Hepatocyte (in vitro differentiated cells): ENCODE measurements at regions not wholly inside any gene's neighbourhood (a gene's known extent, or its start where the extent isn't known, plus 50 kb on each side); places are given as distances from the start of the nearest gene placed in this dataset.

Experiments
- DNase-seq: peaks from one replicate; pipeline ENCODE4 v3.0.0-alpha.2; 2016; ENCODE audit warnings: low spot score
- H2AFZ ChIP-seq: fragments of 200-600 bp; sonication (generic); 2 replicates; pipeline ENCODE4 v1.6.0; 2016; ENCODE audit warnings: antibody characterized with exemption, mild to moderate bottlenecking
- H3K27ac ChIP-seq: fragments of 200-600 bp; sonication (generic); 2 replicates; pipeline ENCODE4 v1.5.1; 2016; ENCODE audit warnings: mild to moderate bottlenecking
- H3K27me3 ChIP-seq: fragments of 200-600 bp; sonication (generic); 2 replicates; pipeline ENCODE4 v1.6.1; 2016
- H3K36me3 ChIP-seq: fragments of 200-600 bp; sonication (generic); replicated peaks from 2 replicates; pipeline ENCODE4 v1.5.1; 2016; ENCODE audit warnings: low read depth; ENCODE audit not compliant: insufficient read depth
- H3K4me1 ChIP-seq: fragments of 200-600 bp; sonication (generic); 2 replicates; pipeline ENCODE4 v1.5.1; 2016; ENCODE audit warnings: mild to moderate bottlenecking, moderate library complexity; ENCODE audit not compliant: insufficient read depth
- H3K4me2 ChIP-seq: fragments of 200-600 bp; sonication (generic); 2 replicates; pipeline ENCODE4 v1.6.0; 2016
- H3K4me3 ChIP-seq: fragments of 200-600 bp; sonication (generic); 2 replicates; pipeline ENCODE4 v1.5.1; 2016; ENCODE audit warnings: mild to moderate bottlenecking
- H3K79me2 ChIP-seq: fragments of 200-600 bp; sonication (generic); 2 replicates; pipeline ENCODE4 v1.6.0; 2017; ENCODE audit warnings: mild to moderate bottlenecking
- H3K9me2 ChIP-seq: fragments of 200-600 bp; sonication (generic); replicated peaks from 2 replicates; pipeline ENCODE4 v1.6.0; 2017; ENCODE audit warnings: mild to moderate bottlenecking; ENCODE audit not compliant: insufficient read depth
- H3K9me3 ChIP-seq: fragments of 200-600 bp; sonication (generic); 2 replicates; pipeline ENCODE4 v1.5.1; 2016; ENCODE audit warnings: low read depth, mild to moderate bottlenecking
- H4K20me1 ChIP-seq: fragments of 200-600 bp; sonication (generic); 2 replicates; pipeline ENCODE4 v1.6.0; 2016; ENCODE audit warnings: mild to moderate bottlenecking; ENCODE audit not compliant: insufficient read depth, poor library complexity, severe bottlenecking
- CTCF ChIP-seq: fragments of 200-600 bp; sonication (generic); IDR thresholded peaks from 2 replicates; pipeline ENCODE4 v1.5.1; 2016; ENCODE audit warnings: antibody characterized with exemption, mild to moderate bottlenecking; ENCODE audit not compliant: poor library complexity
- EZH2 ChIP-seq: fragments of 200-600 bp; sonication (generic); IDR thresholded peaks from 2 replicates; pipeline ENCODE4 v1.6.1; 2016; ENCODE audit warnings: antibody characterized with exemption, mild to moderate bottlenecking, borderline replicate concordance
- EZH2phosphoT487 ChIP-seq: fragments of 200-600 bp; sonication (generic); IDR thresholded peaks from one replicate; pipeline ENCODE4 v1.6.1; 2018; ENCODE audit warnings: antibody characterized with exemption, mild to moderate bottlenecking, low read depth, moderate library complexity; ENCODE audit not compliant: unreplicated experiment, severe bottlenecking
- WGBS: methylation state at CpG from one replicate; pipeline ENCODE4 v1.1.6; 2016; ENCODE audit warnings: low lambda C conversion rate; ENCODE audit errors: missing lambda C conversion rate; 5-methylcytosine and 5-hydroxymethylcytosine counted together

- Histone ChIP-seq H3K9me2 (no peaks in the 10 kb centered on the region), H3K4me3 (no peak overlapping the region), H2AFZ (no peak overlapping the region), H3K27me3 (no peaks in the 10 kb centered on the region), H3K79me2 (no peaks in the 10 kb centered on the region), H3K4me1 (no peaks in the 10 kb centered on the region), H3K9me3 (no peaks in the 10 kb centered on the region), H4K20me1 (no peaks in the 10 kb centered on the region), H3K36me3 (no peaks in the 10 kb centered on the region), H3K4me2 (no peak overlapping the region), H3K27ac (no peak overlapping the region)
- TF ChIP-seq EZH2, result no peak
- no peak for TF ChIP-seq EZH2phosphoT487
- TF ChIP-seq CTCF, result no peak
- DNase-seq, result no peak
These were observed 610.0 kb downstream of the PLPP3 start for GRCh38 chr1:55969322-55969721.

GRCh38 chr1:55968661-55969060 lies 610.7 kb downstream of the PLPP3 start:
- Histone ChIP-seq H2AFZ (no peak overlapping the region), H3K27me3 (no peaks in the 10 kb centered on the region), H3K9me3 (no peaks in the 10 kb centered on the region), H3K27ac (no peak overlapping the region), H3K79me2 (no peaks in the 10 kb centered on the region), H3K9me2 (no peaks in the 10 kb centered on the region), H4K20me1 (no peaks in the 10 kb centered on the region), H3K4me1 (no peaks in the 10 kb centered on the region), H3K4me3 (no peak overlapping the region), H3K4me2 (no peak overlapping the region), H3K36me3 (no peaks in the 10 kb centered on the region)
- WGBS, result 88% methylated on average over 7 of the region's 7 CpGs
- DNase-seq, result no peak
- no peak for TF ChIP-seq EZH2phosphoT487
- no peak for TF ChIP-seq CTCF
- TF ChIP-seq EZH2, result no peak

- Histone ChIP-seq H3K79me2 (no peaks in the 10 kb centered on the region), H3K9me2 (no peaks in the 10 kb centered on the region), H4K20me1 (no peaks in the 10 kb centered on the region), H3K4me3 (no peak overlapping the region), H3K27ac (peak overlapping the region; percentile 56), H3K4me1 (no peaks in the 10 kb centered on the region), H3K36me3 (no peaks in the 10 kb centered on the region), H2AFZ (no peak overlapping the region), H3K4me2 (no peak overlapping the region), H3K27me3 (no peaks in the 10 kb centered on the region), H3K9me3 (no peaks in the 10 kb centered on the region)
- no peak for DNase-seq
- 60% methylated on average over 5 of the region's 5 CpGs for WGBS
- TF ChIP-seq CTCF (no peak), EZH2 (no peak), EZH2phosphoT487 (no peak)
These were observed 613.3 kb downstream of the PLPP3 start for GRCh38 chr1:55965981-55966461.

- no peak overlapping the region for H2AFZ ChIP-seq
- no peak overlapping the region for H3K4me2 ChIP-seq
- TF ChIP-seq CTCF (no peak), EZH2phosphoT487 (no peak), EZH2 (no peak)
- no peaks in the 10 kb centered on the region for H3K27me3 ChIP-seq
- no peak for DNase-seq
- no peaks in the 10 kb centered on the region for H3K9me2 ChIP-seq
- H3K9me3 ChIP-seq, result no peaks in the 10 kb centered on the region
- no peak overlapping the region for H3K27ac ChIP-seq
- H3K4me1 ChIP-seq, result no peaks in the 10 kb centered on the region
- no peaks in the 10 kb centered on the region for H4K20me1 ChIP-seq
- WGBS, result 77% methylated on average over 2 of the region's 2 CpGs
- H3K4me3 ChIP-seq, result no peak overlapping the region
- H3K79me2 ChIP-seq, result no peaks in the 10 kb centered on the region
- H3K36me3 ChIP-seq, result no peaks in the 10 kb centered on the region
These were observed 616.9 kb downstream of the PLPP3 start for GRCh38 chr1:55962472-55962871.
